Glutamatergic neuron (in vitro differentiated cells): ENCODE measurements at regions not wholly inside any gene's neighbourhood (a gene's known extent, or its start where the extent isn't known, plus 50 kb on each side); places are given as distances from the start of the nearest gene placed in this dataset.

Source experiments
- DNase-seq: peaks from one replicate; pipeline ENCODE4 v3.0.0; 2022
- H3K27ac Mint-ChIP-seq: one replicate; pipeline ENCODE4 v1.8.0; 2020; ENCODE audit warnings: mild to moderate bottlenecking, mixed read lengths, inconsistent platforms; ENCODE audit not compliant: unreplicated experiment
- H3K27me3 Mint-ChIP-seq: one replicate; pipeline ENCODE4 v1.8.0; 2020; ENCODE audit warnings: mild to moderate bottlenecking, moderate library complexity, mixed read lengths, inconsistent platforms; ENCODE audit not compliant: unreplicated experiment
- H3K36me3 Mint-ChIP-seq: one replicate; pipeline ENCODE4 v1.8.0; 2020; ENCODE audit warnings: mild to moderate bottlenecking, mixed read lengths, inconsistent platforms; ENCODE audit not compliant: unreplicated experiment
- H3K4me1 Mint-ChIP-seq: one replicate; pipeline ENCODE4 v1.8.0; 2020; ENCODE audit warnings: mild to moderate bottlenecking, low read depth, mixed read lengths, inconsistent platforms; ENCODE audit not compliant: unreplicated experiment
- H3K4me3 Mint-ChIP-seq: one replicate; pipeline ENCODE4 v1.8.0; 2020; ENCODE audit warnings: mild to moderate bottlenecking, mixed read lengths, inconsistent platforms; ENCODE audit not compliant: unreplicated experiment
- H3K9me3 Mint-ChIP-seq: one replicate; pipeline ENCODE4 v1.8.0; 2020; ENCODE audit warnings: mild to moderate bottlenecking, moderate library complexity, mixed read lengths, inconsistent platforms; ENCODE audit not compliant: unreplicated experiment
- CTCF ChIP-seq: fragments of 200-600 bp; sonication (generic); IDR thresholded peaks from one replicate; pipeline ENCODE4 v1.5.0; 2021; ENCODE audit not compliant: partially characterized antibody, unreplicated experiment

- H3K27me3 Mint-ChIP-seq: no peaks in the 10 kb centered on the region
- no peak overlapping the region for H3K4me3 Mint-ChIP-seq
- DNase-seq: no peak
- no peaks in the 10 kb centered on the region for H3K9me3 Mint-ChIP-seq
- peaks cover 5% of the 10 kb centered on the region for H3K36me3 Mint-ChIP-seq
- H3K4me1 Mint-ChIP-seq: peaks cover 17% of the 10 kb centered on the region
- no peak for TF ChIP-seq CTCF
- no peak overlapping the region for H3K27ac Mint-ChIP-seq
These were observed 592.5 kb downstream of the KCTD12 start for GRCh38 chr13:76293751-76294150.

DNA sequence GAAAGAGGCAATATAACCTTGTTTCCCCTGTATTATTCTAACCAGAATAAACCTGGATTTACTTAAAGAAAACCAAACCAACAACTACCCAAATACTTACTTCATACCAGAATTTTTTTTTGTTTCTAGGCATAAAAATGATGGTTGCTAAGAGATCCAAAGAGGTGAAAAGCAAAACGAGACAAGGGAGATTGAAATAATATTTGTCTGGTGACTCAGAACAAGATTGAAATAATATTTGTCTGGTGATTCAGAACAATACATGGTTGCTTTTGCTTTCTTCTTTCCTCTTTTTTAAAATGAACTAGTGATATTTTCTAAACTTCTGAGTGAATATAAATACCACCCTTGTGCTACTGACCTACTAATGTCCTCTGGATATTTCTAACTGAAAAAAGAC, 592.9 kb downstream of the KCTD12 start:
- Mint-ChIP-seq H3K9me3 (no peaks in the 10 kb centered on the region), H3K4me3 (no peak overlapping the region), H3K27ac (no peak overlapping the region), H3K27me3 (no peaks in the 10 kb centered on the region), H3K36me3 (peaks cover 5% of the 10 kb centered on the region), H3K4me1 (peaks cover 17% of the 10 kb centered on the region)
- no peak for TF ChIP-seq CTCF
- no peak for DNase-seq

DNA sequence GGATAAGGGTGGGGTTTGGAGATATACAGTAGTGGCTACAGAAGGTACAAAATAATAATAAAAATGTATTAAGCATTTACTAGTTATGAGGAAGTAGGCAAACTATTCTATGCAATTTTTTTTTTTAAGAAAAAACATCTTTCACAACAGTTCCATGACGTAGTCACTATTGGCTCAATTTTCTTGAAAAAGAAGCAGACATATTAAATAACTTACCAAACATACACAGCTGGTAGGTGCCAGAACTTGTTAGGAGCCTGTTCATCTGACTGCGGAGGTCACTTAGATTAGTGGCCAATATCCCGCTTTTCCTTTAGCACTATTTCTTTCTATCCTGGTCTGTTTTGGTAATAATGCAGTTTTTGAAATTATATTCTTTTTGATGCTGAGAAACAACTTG, 593.5 kb downstream of the KCTD12 start:
- H3K36me3 Mint-ChIP-seq: peaks cover 5% of the 10 kb centered on the region
- DNase-seq: no peak
- H3K9me3 Mint-ChIP-seq: no peaks in the 10 kb centered on the region

DNA sequence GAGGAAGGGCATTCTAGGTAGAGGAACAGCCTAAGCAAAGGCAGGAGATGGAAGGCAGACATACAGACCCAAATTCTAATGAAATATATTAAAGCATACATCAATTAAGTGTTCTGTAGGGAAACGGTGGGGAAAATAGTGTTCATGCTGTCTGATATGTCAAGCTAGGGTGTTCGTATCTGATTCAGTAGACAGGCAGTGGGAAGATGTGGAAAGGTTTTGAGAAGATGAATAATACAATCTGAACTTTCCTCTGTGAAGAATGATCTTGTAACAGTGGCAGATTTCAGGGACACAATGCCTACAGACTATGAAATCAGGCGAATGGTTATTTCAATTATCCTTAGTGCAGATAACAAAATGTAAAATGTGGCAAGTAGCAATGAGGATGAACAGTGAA, 594.2 kb downstream of the KCTD12 start:
- peaks cover 14% of the 10 kb centered on the region for H3K4me1 Mint-ChIP-seq
- TF ChIP-seq CTCF: no peak
- H3K4me3 Mint-ChIP-seq: no peak overlapping the region
- no peak overlapping the region for H3K27ac Mint-ChIP-seq
- H3K9me3 Mint-ChIP-seq: no peaks in the 10 kb centered on the region
- DNase-seq: no peak
- peaks cover 5% of the 10 kb centered on the region for H3K36me3 Mint-ChIP-seq
- H3K27me3 Mint-ChIP-seq: no peaks in the 10 kb centered on the region

More for the DNA sequence above, 593.5 kb downstream of the KCTD12 start:
- TF ChIP-seq CTCF: no peak
- H3K27ac Mint-ChIP-seq: no peak overlapping the region
- H3K27me3 Mint-ChIP-seq: no peaks in the 10 kb centered on the region
- H3K4me3 Mint-ChIP-seq: no peak overlapping the region
- peaks cover 17% of the 10 kb centered on the region for H3K4me1 Mint-ChIP-seq

DNA sequence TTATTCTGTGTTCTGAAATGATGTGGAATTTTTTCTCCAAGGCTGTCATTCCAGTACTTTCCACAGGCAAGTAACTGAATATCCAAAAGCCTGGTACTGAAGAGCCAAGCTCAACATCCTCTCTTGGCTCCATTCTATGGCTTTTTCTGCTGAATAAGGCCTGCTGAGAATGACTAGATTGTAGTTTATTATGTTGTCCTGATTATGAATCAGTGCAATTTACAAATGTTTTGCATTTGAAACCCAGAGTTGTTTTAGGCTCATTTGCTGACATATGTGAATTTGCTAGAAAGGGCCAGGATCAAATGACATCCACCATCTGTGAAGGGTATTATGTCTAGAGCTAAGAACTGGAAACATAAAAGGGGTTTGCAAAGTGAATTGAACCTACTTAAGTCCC, 596.6 kb downstream of the KCTD12 start:
- no peaks in the 10 kb centered on the region for H3K27me3 Mint-ChIP-seq
- no peak for TF ChIP-seq CTCF

More for the DNA sequence above, 596.6 kb downstream of the KCTD12 start:
- Mint-ChIP-seq H3K4me3 (peak overlapping the region; percentile 41), H3K27ac (peak overlapping the region; percentile 78), H3K9me3 (no peaks in the 10 kb centered on the region), H3K36me3 (peaks cover 5% of the 10 kb centered on the region), H3K4me1 (peaks cover 14% of the 10 kb centered on the region)
- DNase-seq: no peak
